HG02870 (cell line): ENCODE measurements at regions not wholly inside any gene's neighbourhood (a gene's known extent, or its start where the extent isn't known, plus 50 kb on each side); places are given as distances from the start of the nearest gene placed in this dataset.

Experiments
- ATAC-seq: cut with Tn5 transposase; IDR thresholded peaks from one replicate; pipeline ENCODE4 v1.9.1; 2021; ENCODE audit warnings: mild to moderate bottlenecking, moderate library complexity; ENCODE audit not compliant: unreplicated experiment

- ATAC-seq = no peak
These were observed 181.1 kb downstream of the RWDD3 start for GRCh38 chr1:95415146-95415545.

DNA sequence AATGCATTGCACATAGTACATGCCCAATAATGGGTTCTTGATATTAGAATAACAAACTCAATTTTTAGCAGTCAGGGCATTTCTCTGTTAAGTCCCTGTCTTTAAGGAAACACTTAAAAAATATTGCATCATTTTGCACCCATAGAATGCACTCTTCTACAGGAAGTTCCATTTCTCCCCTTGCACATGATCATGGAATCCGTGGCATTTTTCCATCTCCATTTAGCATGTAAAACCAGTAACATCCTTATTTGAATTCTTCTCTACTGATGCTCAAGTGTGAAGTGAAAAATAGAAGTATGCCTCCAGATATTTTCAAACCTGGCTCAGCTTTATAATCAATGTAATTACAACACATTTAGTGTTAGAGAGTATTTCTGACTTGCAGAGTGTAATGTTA, 192.8 kb downstream of the RWDD3 start:
- no peak for ATAC-seq

GRCh38 chr1:95427525-95427924, 193.5 kb downstream of the RWDD3 start:
- no peak for ATAC-seq

GRCh38 chr1:95431235-95431634, 197.2 kb downstream of the RWDD3 start:
- ATAC-seq = no peak

GRCh38 chr1:95435611-95436010, 201.6 kb downstream of the RWDD3 start:
- no peak for ATAC-seq

- ATAC-seq = no peak
These were observed 203.0 kb downstream of the RWDD3 start for GRCh38 chr1:95437011-95437410.

DNA sequence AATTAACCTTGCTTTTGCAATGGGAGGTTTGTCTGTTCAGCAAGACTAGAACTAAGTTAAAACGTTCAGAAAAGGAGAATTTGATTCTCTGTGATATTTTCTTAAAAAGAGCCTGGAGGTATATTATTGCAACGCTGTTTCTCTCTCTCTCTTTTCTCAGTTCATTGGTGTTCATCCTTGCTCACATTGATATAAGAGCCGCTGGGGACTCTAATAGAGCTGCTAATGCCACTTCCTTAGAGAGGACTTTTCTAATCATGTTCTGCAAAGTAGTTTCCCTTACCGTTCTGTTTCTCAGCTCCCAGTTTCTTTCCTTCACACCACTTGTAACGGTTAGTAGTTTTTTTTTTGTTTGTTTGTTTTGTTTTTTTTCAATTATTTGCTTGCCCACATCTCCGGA, 203.8 kb downstream of the RWDD3 start:
- no peak for ATAC-seq

- ATAC-seq = no peak
These were observed 204.4 kb downstream of the RWDD3 start for GRCh38 chr1:95438218-95438948.

DNA sequence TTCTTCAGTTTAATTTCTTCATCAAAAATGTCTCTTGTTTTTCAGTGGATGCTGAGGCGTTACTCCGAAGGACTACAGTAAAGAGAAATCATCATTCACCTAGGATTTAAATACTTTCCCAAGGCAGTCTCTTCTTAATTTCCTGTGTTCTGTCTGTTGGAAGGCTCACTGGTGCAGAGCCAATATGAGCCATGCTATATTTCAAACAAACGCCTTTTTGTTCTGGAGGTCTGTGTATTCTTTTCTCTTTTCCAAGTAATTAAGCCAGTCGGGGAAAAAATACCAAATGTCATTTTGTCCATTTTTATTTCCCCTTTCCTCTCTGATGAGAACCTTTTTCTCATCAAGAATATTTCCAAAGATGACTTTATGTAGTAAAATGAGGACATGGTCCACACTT, 206.5 kb downstream of the RWDD3 start:
- no peak for ATAC-seq

DNA sequence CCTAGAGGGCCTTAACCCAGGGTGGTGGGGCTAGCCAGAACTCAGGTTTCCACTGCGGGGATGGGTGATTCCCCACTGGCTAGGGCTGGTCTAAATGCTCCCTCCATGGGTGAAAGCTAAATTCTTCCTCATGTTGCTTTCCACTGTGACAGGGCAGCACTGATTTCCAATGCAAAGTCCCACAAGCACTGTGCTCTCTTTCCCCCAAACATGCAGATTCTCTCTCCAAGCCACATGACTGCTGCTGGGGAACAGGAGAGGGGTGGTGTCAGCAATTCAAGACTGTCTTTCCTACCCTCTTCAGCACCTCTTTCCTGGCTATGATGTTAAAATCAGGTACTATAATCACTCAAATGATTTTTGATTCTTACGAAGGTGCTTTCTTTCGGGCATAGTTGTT, 215.5 kb downstream of the RWDD3 start:
- no peak for ATAC-seq

DNA sequence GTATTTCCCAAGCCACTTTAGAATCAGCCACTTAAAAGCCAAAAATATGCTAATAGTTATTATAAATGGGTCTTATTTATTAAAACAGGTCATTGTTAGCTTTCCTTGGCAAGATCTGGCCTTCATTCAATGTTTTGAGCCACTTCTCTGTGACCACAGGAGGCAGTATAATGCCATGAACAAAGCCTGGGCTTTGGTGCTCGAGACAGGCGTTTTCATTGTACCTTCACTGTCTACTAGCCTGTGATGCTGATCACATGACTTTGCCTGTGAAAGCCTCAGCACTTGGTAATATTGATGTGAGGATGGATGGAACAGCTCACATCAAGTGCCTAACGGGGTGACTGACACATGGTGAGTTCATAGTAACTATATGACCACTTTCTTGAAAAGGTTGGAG, 217.0 kb downstream of the RWDD3 start:
- ATAC-seq = no peak

DNA sequence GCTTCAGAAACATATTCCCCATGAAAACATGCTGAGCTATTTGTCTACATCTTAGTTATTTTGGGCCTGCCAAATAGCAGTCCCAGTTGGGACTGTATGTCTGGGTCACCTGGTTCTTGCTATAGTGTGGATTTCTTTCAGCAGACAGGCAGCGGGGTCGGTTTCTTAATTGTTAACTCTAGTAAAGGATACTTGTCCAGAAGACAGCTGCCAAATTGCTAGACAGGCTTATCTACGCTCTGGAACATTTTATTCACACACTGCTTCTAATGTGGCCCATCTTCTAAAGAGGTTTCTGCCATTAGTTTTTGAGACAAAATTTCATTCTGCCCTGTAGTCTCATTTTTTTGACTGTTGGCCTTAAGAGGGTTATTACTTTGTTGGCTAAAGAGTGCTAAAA, 217.9 kb downstream of the RWDD3 start:
- no peak for ATAC-seq

DNA sequence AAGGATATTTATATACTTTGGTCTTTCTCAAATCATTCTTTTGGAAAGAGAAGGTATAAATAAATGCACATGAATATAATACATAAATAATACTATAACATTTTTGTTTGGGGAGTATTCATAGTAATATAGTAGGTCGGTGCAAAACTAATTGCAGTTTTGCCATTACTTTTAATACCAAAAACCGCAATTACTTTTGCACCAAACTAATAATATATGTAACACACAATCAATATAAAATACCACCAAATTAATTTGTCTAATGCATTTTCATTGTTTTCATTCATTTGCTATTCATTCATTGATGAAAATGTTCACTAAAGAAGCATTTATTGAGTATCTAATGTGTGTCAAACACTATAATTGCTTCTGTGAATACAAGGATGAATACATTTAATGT, 219.0 kb downstream of the RWDD3 start:
- no peak for ATAC-seq

DNA sequence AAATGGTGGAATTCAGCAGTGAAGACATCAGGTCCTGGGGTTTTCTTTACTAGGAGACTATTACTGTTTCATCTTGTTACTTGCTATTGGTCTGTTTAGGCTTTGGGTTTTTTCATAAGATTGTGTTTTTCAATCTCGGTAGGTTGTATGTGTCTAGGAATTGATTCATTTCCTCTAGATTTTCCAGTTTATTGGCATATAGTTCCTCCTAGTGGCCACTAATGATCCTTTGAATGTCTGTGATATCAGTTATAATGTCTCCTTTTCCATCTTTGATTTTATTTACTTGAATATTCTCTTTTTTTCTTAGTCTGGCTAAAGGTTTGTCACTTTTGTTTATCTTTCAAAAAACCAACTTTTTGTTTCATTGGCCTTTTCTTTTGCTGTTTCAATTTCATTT, 233.0 kb downstream of the RWDD3 start:
- no peak for ATAC-seq

DNA sequence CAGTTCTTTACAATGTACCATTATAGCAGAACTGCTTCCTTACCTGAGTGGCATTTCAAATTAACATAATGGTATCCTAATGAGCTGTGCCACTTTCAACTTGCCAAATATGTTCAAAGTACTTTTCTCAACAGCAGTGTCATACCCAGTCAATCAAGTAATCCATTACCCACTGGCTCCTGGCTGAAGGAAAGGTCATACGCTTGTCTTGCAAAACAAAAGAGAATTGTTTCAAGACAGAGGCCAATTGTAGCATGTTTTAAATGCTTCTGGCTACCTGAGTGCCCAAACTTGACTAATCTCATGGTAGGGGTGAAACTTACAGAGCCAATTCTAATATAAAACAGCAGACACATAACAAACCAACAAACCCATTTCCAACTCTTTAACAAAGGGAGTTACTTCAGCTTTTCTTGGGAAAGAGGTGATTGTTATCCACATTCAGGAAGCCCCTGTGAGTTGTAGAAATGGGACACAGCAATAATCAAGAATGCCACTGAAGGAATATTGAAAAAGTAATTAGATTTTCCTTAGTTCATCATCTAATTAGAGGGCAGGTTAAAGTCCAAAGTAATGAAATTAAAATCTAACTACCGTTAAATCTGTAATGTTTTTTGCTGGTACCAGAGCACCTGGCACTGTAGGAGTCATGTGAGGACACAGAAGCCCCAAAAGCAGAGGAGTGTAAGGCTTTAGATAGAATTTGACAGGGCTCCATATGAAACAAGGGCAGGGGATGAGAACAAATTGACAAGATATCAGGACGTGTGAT, 241.9 kb downstream of the RWDD3 start:
- ATAC-seq = no peak

DNA sequence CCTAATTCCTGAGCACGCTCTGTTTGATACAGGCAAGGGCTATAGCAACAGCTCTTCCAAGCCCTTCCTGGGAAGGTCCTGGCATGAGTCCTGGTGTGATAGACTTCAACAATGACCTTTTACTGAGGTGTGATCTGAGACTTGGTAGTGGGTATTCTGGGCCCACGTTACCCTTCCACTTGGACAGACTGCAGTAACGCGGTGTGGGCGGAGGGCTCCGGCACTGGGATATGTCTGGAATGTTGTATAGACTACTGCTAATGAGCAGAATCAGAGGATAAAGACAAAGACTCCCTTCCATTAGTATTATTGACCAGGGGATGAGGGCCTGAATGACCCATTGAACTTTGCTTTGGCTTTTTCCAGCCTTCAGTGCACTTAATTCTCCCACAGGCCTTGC, 262.3 kb downstream of the RWDD3 start:
- no peak for ATAC-seq

GRCh38 chr1:95496773-95497172, 262.8 kb downstream of the RWDD3 start:
- ATAC-seq = no peak

GRCh38 chr1:95497566-95497965, 263.6 kb downstream of the RWDD3 start:
- ATAC-seq = no peak

DNA sequence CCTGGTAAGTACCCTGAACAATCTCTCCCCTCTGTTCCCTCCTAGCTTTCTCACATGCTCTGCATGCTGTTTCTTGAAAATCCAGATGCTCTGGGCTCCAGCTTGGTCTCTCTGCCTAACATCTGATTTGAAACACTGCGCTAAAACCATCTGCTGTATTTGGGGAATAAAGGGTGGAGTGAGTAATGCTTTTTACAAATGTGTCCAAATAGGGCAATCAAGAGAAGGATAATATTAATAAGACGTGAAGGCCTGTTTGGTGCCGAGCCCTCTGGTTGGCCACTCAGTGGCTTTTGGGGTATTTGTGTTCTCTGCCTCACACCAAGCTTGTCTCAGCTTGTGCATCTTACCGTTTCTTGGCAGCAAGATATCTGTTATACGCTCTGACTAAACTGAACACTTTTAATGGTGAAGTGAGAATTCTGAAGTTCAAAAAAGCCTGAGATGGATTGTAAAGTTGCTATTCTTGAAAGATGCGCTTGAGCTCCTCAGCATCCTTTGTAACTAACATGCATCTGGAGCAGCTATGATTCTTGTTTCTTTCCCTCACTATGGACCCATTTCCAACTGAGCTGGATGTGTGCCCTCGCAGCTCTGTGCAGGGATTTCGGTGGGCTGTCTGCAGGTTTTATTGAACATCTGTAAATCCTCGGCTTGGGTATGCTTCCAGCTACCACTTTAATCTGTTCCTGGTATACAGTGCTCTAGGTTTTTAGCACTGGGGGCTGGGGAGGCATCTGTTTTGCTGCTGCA, 269.4 kb downstream of the RWDD3 start:
- ATAC-seq = no peak

DNA sequence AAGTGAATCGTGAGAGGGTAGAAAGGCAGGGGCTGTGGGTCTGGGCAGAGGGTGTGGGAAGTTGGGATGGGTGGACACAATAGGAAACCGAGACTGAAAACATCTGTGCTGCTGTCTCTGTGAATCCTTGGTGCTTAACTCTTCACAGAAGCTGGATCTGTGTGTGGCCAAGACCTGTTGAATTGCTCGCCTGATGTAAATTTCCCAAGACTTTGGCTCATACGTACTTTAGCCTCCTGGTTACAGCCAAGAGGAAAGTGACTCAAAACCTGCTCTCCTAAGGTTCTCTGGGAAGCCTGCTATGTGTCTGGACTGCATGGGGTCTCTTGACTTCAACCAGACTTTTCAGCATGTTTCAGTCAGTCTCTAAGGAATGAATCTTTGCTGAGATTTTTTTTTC, 270.3 kb downstream of the RWDD3 start:
- ATAC-seq = no peak

DNA sequence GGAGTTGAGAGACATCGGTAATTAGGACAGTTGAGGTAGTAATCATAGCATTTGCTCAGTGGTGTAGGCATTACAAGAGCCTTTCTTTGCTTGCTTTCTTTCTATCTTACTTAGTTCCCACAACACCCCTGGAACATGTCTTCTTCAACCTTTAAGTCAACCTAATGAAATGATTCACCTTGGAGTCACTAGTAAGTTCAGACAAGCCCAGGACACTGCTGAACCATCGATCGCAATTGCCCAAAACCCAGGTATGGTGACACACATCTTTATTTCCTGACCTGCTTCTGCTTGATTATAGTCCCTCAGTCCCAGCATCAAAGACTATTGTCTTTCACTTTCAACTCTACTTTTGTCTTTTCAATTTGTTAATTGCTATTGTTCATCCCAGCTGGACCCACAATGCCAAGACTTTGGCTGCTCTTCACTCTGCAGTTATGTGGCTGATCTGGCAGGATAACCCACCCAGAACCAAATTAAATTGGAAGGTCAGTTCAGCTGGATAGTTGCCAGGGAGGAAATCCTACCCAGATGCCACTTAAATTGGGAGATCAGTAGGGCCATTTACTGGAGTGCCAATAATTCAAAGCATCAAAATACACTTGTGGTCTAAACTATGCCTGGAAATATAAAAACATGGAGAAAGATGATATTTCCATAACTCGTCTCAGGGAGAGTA, 272.9 kb downstream of the RWDD3 start:
- ATAC-seq = no peak
